ENCODE measurements at regions not wholly inside any gene's neighbourhood (a gene's known extent, or its start where the extent isn't known, plus 50 kb on each side); places are given as distances from the start of the nearest gene placed in this dataset.
"Not testable (repeated sequence)": the region's sequence is repeated elsewhere in the genome, so short reads cannot be mapped to it uniquely, and the experiment has no call there.

DNA sequence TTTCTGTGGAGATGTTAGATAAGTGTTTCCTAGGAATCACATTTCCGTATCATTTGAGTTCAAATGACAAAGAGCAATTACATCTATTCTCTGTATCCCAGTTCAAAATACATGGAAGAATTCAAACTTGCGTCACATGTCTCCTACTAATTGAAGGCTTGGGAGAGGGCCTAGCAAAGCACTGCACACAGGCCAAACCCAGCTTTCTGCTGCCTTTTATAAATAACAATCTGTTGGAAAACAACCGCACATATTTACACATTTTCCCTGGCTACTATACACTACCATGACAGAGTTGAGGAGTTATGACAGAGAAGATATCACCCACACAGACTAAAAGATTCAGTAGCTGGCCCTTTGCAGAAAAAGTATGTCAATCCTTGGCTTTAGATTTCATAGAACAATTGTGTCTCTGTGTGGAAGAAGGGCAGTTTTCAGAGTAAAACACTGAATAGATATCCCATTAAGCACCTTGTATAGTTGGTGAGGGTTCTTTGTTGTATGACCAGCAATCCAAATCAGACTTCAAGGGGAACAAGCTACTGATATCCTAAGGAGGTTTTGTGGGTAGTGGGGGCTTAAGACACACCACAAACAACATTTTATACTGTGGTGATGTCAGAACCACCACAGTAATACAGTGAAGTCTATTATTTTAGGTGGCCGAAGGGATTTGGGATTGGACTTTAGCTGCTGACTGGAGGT is 861.3 kb downstream of the CCDC85A start:
- no peak for DNase-seq

- no peak for DNase-seq
Measured at GRCh38 chr2:57049273-57049672, 865.5 kb downstream of the CCDC85A start.

GRCh38 chr2:57050007-57050406 is 866.2 kb downstream of the CCDC85A start:
- no peak for DNase-seq

DNA sequence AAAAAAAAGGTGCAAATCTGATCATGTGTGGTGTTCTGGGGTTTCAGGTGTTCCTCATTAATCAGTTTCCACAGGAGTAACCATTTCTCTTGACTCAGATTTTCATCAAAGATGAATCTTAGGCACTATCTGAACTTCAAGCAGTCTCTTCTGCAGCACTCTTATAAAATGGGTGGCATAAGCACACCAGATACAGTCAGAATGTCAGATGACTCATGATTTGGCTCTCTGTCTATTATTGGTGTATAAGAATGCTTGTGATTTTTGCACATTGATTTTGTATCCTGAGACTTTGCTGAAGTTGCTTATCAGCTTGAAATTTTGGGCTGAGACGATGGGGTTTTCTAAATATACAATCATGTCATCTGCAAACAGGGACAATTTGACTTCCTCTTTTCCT is 882.5 kb downstream of the CCDC85A start:
- not testable (repeated sequence) for DNase-seq

DNA sequence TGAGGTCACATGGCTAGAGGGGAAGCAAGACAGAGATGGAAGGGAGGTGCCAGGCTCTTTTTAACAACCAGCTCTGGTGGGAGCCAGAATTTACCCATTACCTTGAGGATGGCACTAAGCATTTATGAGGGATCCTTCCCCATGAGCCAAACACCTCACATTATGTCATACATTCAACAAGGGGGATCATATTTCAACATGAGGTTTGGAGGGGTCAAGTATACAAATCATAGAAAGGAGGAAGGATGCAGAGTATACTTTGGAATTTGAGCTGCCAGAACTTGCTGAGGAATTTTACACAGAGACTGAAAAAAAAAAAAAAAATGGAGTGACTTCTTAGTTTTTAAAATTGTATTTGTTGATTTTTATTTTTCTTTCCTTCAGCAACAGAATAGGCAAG is 891.4 kb downstream of the CCDC85A start:
- no peak for DNase-seq

- no peak for DNase-seq
Measured at GRCh38 chr2:57080035-57080434, 896.2 kb downstream of the CCDC85A start.

DNA sequence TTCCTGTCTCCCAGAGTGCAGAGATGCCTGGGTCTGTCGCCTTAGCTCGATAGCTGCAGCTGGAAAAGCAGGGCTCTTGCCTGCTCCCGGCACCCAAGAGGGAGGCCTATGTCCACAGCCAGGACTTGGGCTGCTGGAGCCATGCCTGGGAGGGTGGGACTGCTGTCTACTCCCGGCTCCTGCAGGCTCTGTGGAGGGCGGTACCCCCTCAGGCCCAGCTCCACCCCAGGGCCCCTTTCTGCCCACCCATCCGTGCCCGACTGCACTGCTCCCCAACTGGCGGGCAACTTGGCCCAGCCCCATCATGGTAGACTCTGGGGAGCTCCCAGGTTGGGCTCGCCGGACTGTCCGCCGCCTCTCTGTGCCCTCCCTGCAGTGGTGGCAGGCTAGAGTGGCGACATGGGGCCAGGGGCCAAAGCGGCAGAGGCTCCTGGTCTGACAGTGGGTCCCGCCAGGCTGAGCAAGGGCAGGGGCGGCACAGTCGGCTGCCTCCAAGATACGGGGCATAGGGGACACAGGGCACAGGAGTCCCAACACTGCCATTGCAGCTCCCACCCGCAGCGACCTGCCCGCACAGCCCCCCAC is 901.0 kb downstream of the CCDC85A start:
- DNase-seq = no peak

GRCh38 chr2:57093020-57093419 is 909.2 kb downstream of the CCDC85A start:
- no peak for DNase-seq

DNA sequence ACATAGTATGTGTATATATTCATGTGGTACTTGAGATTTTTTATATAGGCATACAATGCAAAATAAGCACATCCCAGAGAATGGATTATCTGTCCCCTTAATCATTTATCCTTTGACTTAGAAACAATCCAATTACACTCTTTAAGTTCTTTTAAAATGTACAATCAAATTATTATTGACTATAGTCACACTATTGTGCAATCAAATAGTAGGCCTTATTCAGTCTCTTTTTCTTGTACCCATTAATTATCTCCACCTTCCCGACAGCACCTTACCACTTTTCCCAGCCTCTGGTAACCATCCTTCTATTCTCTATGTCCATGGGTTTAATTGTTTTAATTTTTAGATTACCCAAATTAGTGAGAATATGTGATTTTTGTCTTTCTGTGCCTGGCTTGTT is 914.1 kb downstream of the CCDC85A start:
- no peak for DNase-seq

- DNase-seq = no peak
Measured at GRCh38 chr2:57100436-57100835, 916.6 kb downstream of the CCDC85A start.

GRCh38 chr2:57105694-57106093 is 921.9 kb downstream of the CCDC85A start:
- no peak for DNase-seq

GRCh38 chr2:57107353-57107752 is 923.6 kb downstream of the CCDC85A start:
- DNase-seq = no peak

DNA sequence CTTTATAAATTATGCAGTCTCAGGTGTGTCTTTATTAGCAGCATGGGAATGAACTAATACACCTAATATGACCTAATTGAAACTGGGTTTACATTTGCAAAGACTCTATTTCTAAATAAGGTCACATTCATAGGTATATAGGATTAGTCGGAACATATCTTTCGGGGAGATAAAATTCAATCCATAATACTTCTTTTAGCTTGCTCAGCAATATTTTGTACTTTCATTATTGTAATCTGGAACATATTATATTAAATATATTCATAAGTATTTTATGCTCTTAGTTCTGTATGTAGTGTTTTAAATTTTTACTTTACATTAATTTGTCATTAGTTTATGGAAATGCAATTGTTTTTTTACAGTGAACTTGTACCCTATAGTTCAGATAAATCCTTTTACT is 927.7 kb downstream of the CCDC85A start:
- no peak for DNase-seq

- DNase-seq = no peak
Measured at GRCh38 chr2:57119141-57119540, 927.5 kb upstream of the VRK2 start.

DNA sequence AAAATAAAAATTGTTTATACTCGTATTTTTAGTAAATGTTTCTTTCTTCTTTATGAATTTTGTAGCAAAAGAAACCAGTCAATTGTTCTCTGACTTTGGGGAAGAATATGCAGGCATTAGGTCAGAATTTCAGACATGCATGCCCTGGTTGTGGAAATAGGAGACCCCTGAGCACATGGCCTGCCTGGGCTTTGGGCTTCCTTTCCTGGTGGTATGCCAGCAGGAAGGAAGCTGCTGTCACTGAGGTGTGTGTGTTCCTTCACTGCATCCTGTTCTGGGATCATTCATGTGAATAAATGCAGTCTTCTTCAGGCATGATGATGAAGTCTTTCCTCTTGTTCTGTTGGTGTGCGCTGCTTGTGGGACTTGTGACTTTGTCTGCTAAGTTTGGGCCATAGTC is 920.2 kb upstream of the VRK2 start:
- no peak for DNase-seq

DNA sequence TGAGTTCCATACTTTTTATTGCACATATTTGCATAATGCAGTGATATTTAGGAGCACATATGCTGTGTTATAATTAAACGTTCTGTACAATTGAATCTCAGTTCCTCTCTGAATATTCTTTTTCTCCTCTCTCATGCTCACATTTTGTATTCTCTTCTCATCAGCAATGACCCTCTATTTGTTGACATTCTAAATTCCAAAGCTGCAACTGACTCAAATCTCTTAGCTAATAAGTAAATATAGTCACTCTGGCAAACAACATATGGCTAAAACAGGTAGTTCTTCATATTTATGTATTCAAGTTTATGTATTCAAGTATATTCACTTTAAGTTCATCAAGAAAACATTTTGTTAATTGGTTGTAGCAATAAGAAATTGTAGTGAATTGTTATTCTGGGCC is 907.4 kb upstream of the VRK2 start:
- no peak for DNase-seq

DNA sequence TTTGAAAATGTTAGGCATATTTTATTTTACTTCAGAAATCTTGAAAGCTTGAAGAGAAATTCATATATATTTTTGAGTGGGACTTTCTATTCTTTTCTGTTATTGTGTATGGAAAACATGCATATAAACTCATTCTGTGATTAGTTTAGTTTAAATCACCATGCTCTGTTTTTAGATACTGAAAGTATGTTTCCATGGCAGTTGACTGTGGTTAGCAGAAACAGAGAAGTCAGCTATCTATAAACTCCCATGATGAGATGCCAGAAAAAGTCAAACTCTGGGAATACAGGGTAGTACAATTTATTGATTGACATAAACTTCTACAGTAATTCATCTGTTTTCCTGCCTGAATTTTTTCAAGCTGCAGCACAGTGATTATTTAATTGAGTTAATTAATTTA is 905.3 kb upstream of the VRK2 start:
- DNase-seq = no peak

GRCh38 chr2:57146951-57147350 is 899.7 kb upstream of the VRK2 start:
- DNase-seq = no peak

- no peak for DNase-seq
Measured at GRCh38 chr2:57156231-57156924, 890.2 kb upstream of the VRK2 start.

DNA sequence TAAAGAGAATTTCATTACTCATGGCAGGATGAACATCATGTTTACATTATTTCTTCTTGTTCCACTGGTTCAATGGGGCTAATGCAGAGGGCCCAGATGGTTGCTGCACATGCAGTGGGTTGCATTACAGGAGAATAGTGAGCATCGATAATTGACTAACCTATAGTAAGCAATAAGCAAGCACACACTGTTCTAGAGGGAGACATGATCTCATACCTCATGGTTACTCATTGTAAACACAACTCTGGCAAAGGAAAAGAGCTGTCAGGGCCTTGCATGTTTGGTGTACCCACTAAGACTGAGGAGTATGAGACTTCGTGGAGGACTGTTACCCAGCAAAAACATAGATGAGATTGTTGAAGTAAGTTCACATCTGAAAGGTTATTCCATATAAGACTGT is 885.6 kb upstream of the VRK2 start:
- DNase-seq = no peak

DNA sequence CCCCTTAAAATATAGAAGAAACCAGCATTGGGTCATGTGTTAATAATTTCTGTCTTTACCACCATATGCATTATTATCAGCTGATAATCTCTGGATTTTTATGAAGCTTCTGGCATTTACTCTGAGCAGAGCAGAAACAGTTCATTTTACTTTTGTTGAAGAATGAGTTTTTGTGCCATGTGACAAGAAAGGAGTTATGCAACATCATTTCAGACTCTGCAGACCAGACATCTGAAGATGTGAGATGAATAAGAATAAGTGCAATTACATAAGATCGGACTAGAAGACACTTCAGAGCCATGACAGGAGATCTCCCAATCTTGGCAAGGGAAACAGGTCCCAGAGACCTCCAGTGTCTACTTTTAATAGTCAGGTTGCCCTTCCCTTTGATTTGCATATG is 869.4 kb upstream of the VRK2 start:
- DNase-seq = no peak

DNA sequence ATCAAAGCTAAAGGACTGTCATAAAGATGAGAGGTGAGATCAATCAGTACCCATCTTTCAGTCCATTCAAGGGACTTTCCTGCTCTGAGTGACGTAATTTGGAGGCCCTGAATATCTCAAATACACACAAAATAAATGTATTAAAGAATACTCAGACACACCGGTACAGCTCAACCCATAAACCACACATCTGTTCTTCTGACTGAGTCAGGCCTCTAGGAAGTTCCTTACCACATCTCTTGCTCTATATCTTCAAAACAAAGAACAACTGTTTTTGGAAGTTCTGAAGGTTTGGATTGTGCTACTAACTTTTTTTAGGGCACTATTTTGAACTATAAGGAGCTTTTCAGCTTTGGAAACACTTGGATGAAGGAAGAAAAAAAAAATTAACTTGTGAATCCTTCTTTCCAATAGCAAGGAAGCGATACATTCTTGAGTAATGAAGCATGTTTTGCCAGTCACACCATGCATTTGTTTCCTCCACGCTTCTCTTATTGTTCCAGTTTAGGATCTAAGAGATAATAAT is 866.5 kb upstream of the VRK2 start:
- DNase-seq = no peak

DNA sequence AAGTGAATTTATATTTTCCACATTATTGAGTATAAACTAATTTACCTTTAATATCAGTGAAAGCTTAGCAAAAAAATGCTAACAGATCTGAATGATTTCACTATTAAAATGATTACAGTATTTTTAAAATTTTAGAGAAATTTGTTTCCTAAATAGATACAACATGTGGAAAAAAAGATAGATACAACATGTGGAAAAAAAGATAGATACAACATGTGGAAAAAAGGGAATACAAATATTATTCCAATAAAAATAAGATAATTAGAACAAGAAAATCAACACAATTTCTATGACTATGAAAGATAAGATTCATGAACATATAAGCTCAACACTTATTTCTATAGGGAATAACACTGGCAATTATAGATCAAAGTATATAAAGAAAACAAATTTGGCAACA is 865.9 kb upstream of the VRK2 start:
- DNase-seq = no peak

Data from suppressor macrophage treated with lipopolysaccharide for 1 hour (primary cell).